SHP77 treated with DMSO at 0.1 percent for 48 hours (cell line): ENCODE measurements at regions not wholly inside any gene's neighbourhood (a gene's known extent, or its start where the extent isn't known, plus 50 kb on each side); places are given as distances from the start of the nearest gene placed in this dataset.
A peak's percentile ranks its signal among the peaks of the same experiment; 100 is the strongest.
"Not testable (repeated sequence)": the region's sequence is repeated elsewhere in the genome, so short reads cannot be mapped to it uniquely, and the experiment has no call there.

ENCODE experiments used
- DNase-seq: peaks from one replicate; lab custom pipeline; 2025; lab: John Stamatoyannopoulos, UW

GRCh38 chr5:51657340-51658240 is 274.3 kb downstream of the ISL1 start:
- no peak for DNase-seq

GRCh38 chr5:51661646-51662265 is 278.5 kb downstream of the ISL1 start:
- DNase-seq: no peak

GRCh38 chr5:51664491-51665250 is 281.4 kb downstream of the ISL1 start:
- DNase-seq: no peak

- no peak for DNase-seq
These were observed 282.0 kb downstream of the ISL1 start for GRCh38 chr5:51665251-51665593.

- no peak for DNase-seq
These were observed 285.8 kb downstream of the ISL1 start for GRCh38 chr5:51669095-51669494.

GRCh38 chr5:51678330-51678729 is 295.1 kb downstream of the ISL1 start:
- no peak for DNase-seq

DNA sequence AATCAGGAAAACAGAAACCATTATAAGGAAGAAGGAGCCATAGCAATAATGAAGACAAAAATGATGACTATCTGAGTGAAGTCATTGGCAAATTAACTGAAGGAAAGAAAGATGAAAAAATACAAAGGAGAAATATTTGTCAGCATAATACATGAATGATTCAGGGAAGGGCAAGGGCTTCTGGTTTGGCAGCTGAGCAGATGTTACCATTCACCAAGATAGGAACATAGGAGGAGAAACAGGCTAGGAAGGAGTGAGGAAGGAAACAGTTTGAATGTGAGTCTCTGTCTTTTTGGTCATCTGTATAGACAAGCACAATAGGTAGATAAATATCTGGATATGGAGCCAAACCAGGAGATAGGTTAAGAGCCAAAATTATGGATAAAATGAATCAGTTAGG is 296.0 kb downstream of the ISL1 start:
- no peak for DNase-seq

GRCh38 chr5:51684794-51685355 is 301.6 kb downstream of the ISL1 start:
- DNase-seq: no peak

DNA sequence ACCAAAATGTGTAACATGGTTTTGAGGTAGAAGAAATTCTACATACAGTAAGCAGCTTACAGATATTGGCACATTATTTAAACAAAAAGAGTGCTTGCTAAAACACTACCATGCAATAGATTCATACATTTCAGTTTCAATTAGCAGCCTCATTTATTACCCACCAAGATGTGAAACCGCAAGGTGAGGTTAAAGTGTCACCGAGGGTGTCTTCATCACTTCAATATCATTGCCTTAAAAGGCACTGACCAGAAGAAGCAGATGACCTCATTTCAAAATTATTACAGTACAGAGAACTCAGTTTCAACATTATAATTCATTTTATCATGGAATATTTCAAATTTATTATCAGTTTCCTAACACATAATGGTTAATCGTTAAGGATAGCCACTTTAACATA is 302.2 kb downstream of the ISL1 start:
- DNase-seq: no peak

DNA sequence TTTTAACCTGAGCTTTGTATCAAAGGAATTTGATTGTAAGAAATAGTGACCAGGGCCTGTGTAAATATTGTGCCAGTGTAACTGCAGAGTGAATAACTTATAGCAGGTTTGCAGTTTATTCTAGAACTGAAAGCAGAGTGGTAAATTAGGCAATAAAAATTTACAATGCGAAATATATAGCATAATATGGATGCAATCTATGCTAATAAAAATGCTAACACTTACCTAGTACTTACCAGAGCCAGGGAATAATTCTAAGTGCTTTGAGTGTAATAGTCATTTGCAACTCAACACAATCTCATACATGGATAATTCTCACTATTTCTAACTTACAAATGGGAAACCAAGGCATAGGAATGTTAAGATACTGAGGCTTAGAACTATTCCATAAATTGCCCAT is 303.4 kb downstream of the ISL1 start:
- no peak for DNase-seq

- no peak for DNase-seq
These were observed 308.4 kb downstream of the ISL1 start for GRCh38 chr5:51691538-51692079.

DNA sequence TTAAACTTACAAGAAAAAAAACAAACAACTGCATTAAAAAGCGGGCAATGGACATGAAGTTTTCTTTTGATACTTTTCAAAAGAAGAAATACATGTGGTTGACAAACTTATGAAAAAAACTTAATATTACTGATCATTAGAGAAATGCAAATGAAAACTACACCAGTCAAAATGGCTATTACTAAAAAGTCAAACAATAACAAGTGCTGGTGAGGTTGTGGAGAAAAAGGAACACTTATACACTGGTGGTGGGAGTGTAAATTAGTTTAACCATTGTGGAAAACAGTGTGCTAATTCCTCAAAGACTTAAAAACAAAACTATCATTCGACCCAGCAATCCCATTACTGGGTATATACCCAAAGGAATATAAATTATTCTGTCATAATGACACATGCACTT is 311.6 kb downstream of the ISL1 start:
- DNase-seq: no peak

DNA sequence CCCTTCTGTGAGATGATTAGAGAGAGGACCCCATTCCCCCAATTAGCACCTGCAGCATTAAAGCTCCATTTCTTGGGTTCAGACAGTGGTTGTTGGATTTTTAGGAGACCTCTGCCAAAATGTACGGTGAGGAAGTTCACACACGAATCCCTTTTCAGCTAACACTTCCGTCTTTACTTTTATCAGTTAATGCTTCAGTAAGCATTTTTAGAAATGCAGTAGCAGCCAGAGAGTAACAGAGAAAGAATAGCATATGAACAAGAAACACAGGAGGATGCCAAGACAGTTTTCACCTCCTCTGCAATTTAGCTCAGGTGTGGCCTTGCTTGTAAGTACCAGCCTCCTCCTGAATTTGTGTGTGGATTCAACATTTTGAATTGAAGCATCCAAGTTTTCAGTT is 312.9 kb downstream of the ISL1 start:
- DNase-seq: no peak

- DNase-seq: not testable (repeated sequence)
These were observed 318.8 kb downstream of the ISL1 start for GRCh38 chr5:51702046-51702445.

GRCh38 chr5:51712201-51712600 is 329.0 kb downstream of the ISL1 start:
- no peak for DNase-seq

DNA sequence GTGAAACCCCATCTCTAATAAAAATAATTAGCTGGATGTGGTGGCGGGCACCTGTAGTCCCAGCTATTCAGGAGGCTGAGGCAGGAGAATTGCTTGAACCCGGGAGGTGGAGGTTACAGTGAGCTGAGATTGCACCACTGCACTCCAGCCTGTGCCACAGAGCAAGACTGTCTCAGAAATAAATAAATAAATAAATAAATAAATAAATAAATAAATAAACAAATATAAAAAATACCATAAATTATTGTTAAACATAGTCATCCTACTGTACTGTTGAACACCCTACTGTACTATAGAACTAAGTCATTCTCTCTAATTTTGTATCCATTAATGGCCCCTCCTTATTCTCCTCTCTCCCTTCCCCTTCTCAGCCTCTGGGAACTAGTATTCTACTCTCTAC is 332.2 kb downstream of the ISL1 start:
- DNase-seq: not testable (repeated sequence)

DNA sequence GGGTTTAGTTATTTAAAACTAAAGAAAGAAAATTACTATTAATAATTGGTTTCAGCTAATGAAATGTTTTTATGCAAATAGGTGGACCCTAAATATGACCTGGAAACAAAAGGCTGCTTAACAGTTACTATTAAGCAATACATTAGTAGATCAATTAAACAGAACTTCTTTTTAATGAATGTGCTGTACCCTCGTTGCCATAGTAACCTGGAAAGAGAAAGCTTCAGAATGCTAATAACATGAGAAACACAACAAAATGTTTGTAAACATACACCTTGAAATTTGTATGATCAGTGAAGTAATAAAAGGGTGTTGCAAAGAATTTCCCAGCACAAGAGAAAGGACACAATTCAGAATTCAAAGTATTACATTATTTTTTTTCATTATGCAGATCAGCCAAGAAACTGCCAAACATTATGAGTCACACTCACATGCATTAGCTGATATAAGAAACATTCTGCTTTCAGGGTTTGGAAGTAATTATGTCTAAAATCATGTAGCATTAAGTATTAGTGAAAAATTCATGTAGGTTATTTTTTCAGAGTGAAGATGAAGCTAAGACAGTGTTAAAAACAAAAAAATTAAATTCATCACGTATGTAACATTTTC is 348.3 kb downstream of the ISL1 start:
- no peak for DNase-seq

GRCh38 chr5:51732304-51732703 is 349.1 kb downstream of the ISL1 start:
- no peak for DNase-seq

GRCh38 chr5:51734677-51735076 is 351.4 kb downstream of the ISL1 start:
- no peak for DNase-seq

- DNase-seq: peak; percentile 75
These were observed 362.8 kb downstream of the ISL1 start for GRCh38 chr5:51746023-51746422.

- DNase-seq: no peak
These were observed 365.4 kb downstream of the ISL1 start for GRCh38 chr5:51748647-51749046.
